ENCODE measurements at regions not wholly inside any gene's neighbourhood (a gene's known extent, or its start where the extent isn't known, plus 50 kb on each side); places are given as distances from the start of the nearest gene placed in this dataset.

DNA sequence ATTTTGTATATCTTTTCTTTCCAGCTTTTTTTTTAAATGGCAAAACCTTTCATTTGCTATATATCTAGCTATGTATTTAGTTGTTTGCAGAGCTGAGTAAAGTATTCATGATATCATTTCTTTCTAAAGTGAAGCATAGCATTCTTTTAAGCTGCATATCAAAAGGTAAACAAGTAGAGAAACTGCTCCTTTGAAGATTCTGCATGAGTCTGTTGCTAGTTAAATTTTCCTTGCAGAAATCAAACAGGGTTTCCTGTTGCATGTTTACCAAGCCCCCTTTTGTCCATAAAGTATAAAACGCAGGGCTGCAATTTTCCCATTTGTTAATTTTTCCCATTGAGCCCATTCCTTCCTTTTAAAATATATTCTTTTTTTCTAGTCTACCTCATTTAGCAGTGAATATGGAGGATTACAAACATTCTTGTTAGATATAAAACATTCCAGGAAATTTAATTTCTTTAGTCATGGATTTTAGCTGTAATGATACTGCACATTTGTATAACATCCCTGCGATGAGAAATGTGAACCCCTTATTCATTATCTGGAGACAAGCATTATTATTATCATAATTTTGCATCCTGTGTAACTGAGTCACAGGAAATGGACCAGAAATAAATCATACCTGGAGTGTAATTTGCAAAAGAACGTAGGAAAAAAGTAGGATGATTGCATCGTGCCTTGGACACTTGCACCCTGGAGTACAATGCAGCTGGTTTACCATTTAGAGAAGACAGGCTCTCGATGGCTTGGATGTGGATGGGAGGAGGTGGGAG is 110.9 kb upstream of the ARGLU1 start:
- Histone ChIP-seq H3K36me3 (ENCODE audit: insufficient read depth, low read length, poor library complexity, severe bottlenecking) (no peaks in the 10 kb centered on the region), H3K4me3 (ENCODE audit: low read depth, low read length, poor library complexity, severe bottlenecking) (no peak overlapping the region), H3K27me3 (replicated peaks; ENCODE audit: insufficient read depth, low read depth, low read length, poor library complexity) (peaks cover 11% of the 10 kb centered on the region), H3K9me3 (ENCODE audit: low read depth, low read length, poor library complexity, severe bottlenecking) (no peaks in the 10 kb centered on the region), H3K4me1 (ENCODE audit: insufficient read depth, low read length, poor library complexity, severe bottlenecking) (no peaks in the 10 kb centered on the region), H3K27ac (ENCODE audit: low read depth, low read length, poor library complexity, severe bottlenecking) (no peak overlapping the region)
- TF ChIP-seq EZH2 (IDR thresholded peaks at IDR 0.05; ENCODE audit: borderline replicate concordance, low read depth, low read length, poor library complexity, severe bottlenecking): no peak
- TF ChIP-seq, protein P1, sequence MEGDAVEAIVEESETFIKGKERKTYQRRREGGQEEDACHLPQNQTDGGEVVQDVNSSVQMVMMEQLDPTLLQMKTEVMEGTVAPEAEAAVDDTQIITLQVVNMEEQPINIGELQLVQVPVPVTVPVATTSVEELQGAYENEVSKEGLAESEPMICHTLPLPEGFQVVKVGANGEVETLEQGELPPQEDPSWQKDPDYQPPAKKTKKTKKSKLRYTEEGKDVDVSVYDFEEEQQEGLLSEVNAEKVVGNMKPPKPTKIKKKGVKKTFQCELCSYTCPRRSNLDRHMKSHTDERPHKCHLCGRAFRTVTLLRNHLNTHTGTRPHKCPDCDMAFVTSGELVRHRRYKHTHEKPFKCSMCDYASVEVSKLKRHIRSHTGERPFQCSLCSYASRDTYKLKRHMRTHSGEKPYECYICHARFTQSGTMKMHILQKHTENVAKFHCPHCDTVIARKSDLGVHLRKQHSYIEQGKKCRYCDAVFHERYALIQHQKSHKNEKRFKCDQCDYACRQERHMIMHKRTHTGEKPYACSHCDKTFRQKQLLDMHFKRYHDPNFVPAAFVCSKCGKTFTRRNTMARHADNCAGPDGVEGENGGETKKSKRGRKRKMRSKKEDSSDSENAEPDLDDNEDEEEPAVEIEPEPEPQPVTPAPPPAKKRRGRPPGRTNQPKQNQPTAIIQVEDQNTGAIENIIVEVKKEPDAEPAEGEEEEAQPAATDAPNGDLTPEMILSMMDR (conservative IDR thresholded peaks at IDR 0.05; ENCODE audit: low read depth, low read length): no peak
- POLR2A ChIA-PET (ENCODE audit: low non-redundant PET): no interaction called here
- intact Hi-C loops (cut with micrococcal nuclease; ENCODE audit: unreplicated experiment): no loop called here
- DNase-seq (ENCODE audit: low spot score): no peak
- CTCF ChIA-PET: no interaction called here
- BruUV-seq (replicated peaks): no TSS peak

DNA sequence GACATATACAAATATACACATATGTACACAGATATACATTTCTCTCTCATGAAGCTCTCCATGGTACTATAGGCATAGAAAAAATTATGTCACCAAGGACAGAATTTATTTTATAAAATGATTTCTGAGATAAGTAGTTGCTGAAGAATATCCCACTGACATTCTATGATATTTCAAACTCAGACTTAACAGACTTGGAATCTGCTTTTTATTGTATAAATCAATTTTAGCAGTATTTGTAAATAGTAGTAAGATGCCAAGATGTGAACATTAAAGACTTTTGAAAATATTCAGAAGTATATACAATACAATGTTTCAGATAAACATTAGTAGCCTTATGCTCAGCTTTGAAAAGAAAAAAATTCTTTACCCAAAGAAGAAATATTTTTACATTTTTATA is 107.4 kb upstream of the ARGLU1 start:
- BruUV-seq (replicated peaks): no TSS peak
- intact Hi-C loops (cut with micrococcal nuclease; ENCODE audit: unreplicated experiment): no loop called here
- CTCF ChIA-PET: no interaction called here

DNA sequence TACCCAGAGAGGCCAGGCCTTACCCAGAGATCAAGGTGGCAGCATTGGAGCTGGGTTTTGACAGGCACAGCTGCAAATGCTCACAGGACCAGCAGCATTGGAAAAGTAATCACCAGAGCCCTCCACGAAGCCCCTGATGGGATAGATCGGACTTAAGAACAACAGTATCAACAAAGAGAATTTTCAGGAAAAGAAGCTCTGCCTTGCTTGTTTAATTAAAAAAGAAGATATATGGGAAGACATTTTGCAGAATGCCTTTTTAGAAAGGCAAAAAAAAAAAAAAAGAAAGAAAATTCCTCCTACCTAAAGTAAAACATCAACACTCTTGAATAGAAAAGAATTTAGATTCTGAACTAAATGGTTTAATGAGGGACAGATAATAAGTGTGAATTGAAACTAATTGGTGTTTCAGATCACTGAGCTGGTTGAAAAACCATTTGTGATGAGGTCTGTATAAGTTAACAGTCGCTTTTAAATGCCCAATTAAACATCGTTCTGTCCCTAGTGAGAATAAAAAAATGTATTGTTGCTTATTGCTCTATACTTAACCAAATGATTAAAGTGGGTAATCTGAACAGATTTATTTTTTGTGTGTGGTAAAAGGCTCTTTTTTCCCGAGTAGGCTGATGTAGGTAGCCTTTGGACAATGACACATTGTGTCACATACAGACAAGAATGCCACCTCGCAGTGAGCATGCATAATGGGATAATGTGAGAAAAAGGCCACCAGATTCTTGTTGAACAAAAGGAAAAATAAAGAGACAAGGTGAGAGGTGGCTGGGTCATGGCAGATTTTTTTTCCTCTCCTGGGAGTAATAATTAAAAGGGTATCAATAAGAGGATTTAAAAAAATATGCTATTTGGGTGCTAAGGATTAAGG is 93.0 kb upstream of the ARGLU1 start:
- H3K4me1 ChIP-seq (ENCODE audit: insufficient read depth, low read length, poor library complexity, severe bottlenecking): peaks cover 16% of the 10 kb centered on the region
- no TSS peak for BruUV-seq (replicated peaks)
- H3K27me3 ChIP-seq (replicated peaks; ENCODE audit: insufficient read depth, low read depth, low read length, poor library complexity): peaks cover 4% of the 10 kb centered on the region
- POLR2A ChIA-PET (ENCODE audit: low non-redundant PET): no interaction called here
- no peak overlapping the region for H3K4me3 ChIP-seq (ENCODE audit: low read depth, low read length, poor library complexity, severe bottlenecking)
- no peaks in the 10 kb centered on the region for H3K9me3 ChIP-seq (ENCODE audit: low read depth, low read length, poor library complexity, severe bottlenecking)
- CTCF ChIA-PET: no interaction called here
- TF ChIP-seq, protein P1 (conservative IDR thresholded peaks at IDR 0.05; ENCODE audit: low read depth, low read length): no peak
- TF ChIP-seq EZH2 (IDR thresholded peaks at IDR 0.05; ENCODE audit: borderline replicate concordance, low read depth, low read length, poor library complexity, severe bottlenecking): no peak
- intact Hi-C loops (cut with micrococcal nuclease; ENCODE audit: unreplicated experiment): no loop called here
- DNase-seq (ENCODE audit: low spot score): no peak
- H3K36me3 ChIP-seq (ENCODE audit: insufficient read depth, low read length, poor library complexity, severe bottlenecking): no peaks in the 10 kb centered on the region
- H3K27ac ChIP-seq (ENCODE audit: low read depth, low read length, poor library complexity, severe bottlenecking): no peak overlapping the region

More for the DNA sequence above, 107.4 kb upstream of the ARGLU1 start:
- H3K27me3 ChIP-seq (replicated peaks; ENCODE audit: insufficient read depth, low read depth, low read length, poor library complexity): peaks cover 12% of the 10 kb centered on the region
- no peak overlapping the region for H3K27ac ChIP-seq (ENCODE audit: low read depth, low read length, poor library complexity, severe bottlenecking)
- POLR2A ChIA-PET (ENCODE audit: low non-redundant PET): no interaction called here
- no peak for TF ChIP-seq EZH2 (IDR thresholded peaks at IDR 0.05; ENCODE audit: borderline replicate concordance, low read depth, low read length, poor library complexity, severe bottlenecking)
- TF ChIP-seq, protein P1 (conservative IDR thresholded peaks at IDR 0.05; ENCODE audit: low read depth, low read length): no peak
- no peaks in the 10 kb centered on the region for H3K36me3 ChIP-seq (ENCODE audit: insufficient read depth, low read length, poor library complexity, severe bottlenecking)
- no peak overlapping the region for H3K4me3 ChIP-seq (ENCODE audit: low read depth, low read length, poor library complexity, severe bottlenecking)
- no peak for DNase-seq (ENCODE audit: low spot score)
- H3K4me1 ChIP-seq (ENCODE audit: insufficient read depth, low read length, poor library complexity, severe bottlenecking): no peaks in the 10 kb centered on the region
- no peaks in the 10 kb centered on the region for H3K9me3 ChIP-seq (ENCODE audit: low read depth, low read length, poor library complexity, severe bottlenecking)

All from A673 (cell line).